HG03342 (cell line): ENCODE measurements at regions not wholly inside any gene's neighbourhood (a gene's known extent, or its start where the extent isn't known, plus 50 kb on each side); places are given as distances from the start of the nearest gene placed in this dataset.

Experiments
- ATAC-seq: cut with Tn5 transposase; IDR thresholded peaks from one replicate; pipeline ENCODE4 v1.9.1; 2021; ENCODE audit warnings: mild to moderate bottlenecking, moderate library complexity; ENCODE audit not compliant: unreplicated experiment

- ATAC-seq: no peak
Measured at GRCh38 chr2:196314157-196314556, 142.8 kb upstream of the STK17B start.

- no peak for ATAC-seq
Measured at GRCh38 chr2:196314780-196315179, 143.4 kb upstream of the STK17B start.

GRCh38 chr2:196315388-196316049, 144.1 kb upstream of the STK17B start:
- ATAC-seq: no peak

- ATAC-seq: no peak
Measured at GRCh38 chr2:196316050-196316430, 144.7 kb upstream of the STK17B start.

- ATAC-seq: no peak
Measured at GRCh38 chr2:196318517-196319377, 147.4 kb upstream of the STK17B start.

GRCh38 chr2:196322973-196323810, 151.8 kb upstream of the STK17B start:
- ATAC-seq: no peak

- ATAC-seq: no peak
Measured at GRCh38 chr2:196324211-196324610, 152.8 kb upstream of the STK17B start.

- no peak for ATAC-seq
Measured at GRCh38 chr2:196328088-196328680, 156.8 kb upstream of the STK17B start.

GRCh38 chr2:196329959-196330358, 158.6 kb upstream of the STK17B start:
- ATAC-seq: no peak

- ATAC-seq: no peak
Measured at GRCh38 chr2:196330645-196331044, 159.3 kb upstream of the STK17B start.

GRCh38 chr2:196331143-196331542, 159.8 kb upstream of the STK17B start:
- no peak for ATAC-seq

GRCh38 chr2:196331851-196332250, 160.5 kb upstream of the STK17B start:
- no peak for ATAC-seq

GRCh38 chr2:196333397-196333796, 162.0 kb upstream of the STK17B start:
- ATAC-seq: no peak

- no peak for ATAC-seq
Measured at GRCh38 chr2:196334710-196335109, 163.3 kb upstream of the STK17B start.

GRCh38 chr2:196335221-196335634, 163.8 kb upstream of the STK17B start:
- ATAC-seq: no peak

GRCh38 chr2:196336207-196336606, 164.8 kb upstream of the STK17B start:
- ATAC-seq: no peak

GRCh38 chr2:196336715-196337114, 165.3 kb upstream of the STK17B start:
- no peak for ATAC-seq

- ATAC-seq: no peak
Measured at GRCh38 chr2:196337208-196337953, 166.0 kb upstream of the STK17B start.

GRCh38 chr2:196338440-196338839, 167.1 kb upstream of the STK17B start:
- ATAC-seq: no peak

GRCh38 chr2:196341277-196341841, 170.0 kb upstream of the STK17B start:
- no peak for ATAC-seq
